IPS-NIHi7 (cell line): ENCODE measurements at regions not wholly inside any gene's neighbourhood (a gene's known extent, or its start where the extent isn't known, plus 50 kb on each side); places are given as distances from the start of the nearest gene placed in this dataset.
"Not testable (repeated sequence)": the region's sequence is repeated elsewhere in the genome, so short reads cannot be mapped to it uniquely, and the experiment has no call there.

Source experiments
- DNase-seq: peaks from one replicate; pipeline ENCODE4 v3.0.0; 2012; ENCODE audit warnings: mixed read lengths; ENCODE audit errors: extremely low spot score

- no peak for DNase-seq
Measured at GRCh38 chrX:122555925-122556324, 628.2 kb upstream of the GRIA3 start.

- DNase-seq, result peak; percentile 11
Measured at GRCh38 chrX:122565952-122566351, 618.1 kb upstream of the GRIA3 start.

- no peak for DNase-seq
Measured at GRCh38 chrX:122566401-122566800, 617.7 kb upstream of the GRIA3 start.

GRCh38 chrX:122567911-122568310, 616.2 kb upstream of the GRIA3 start:
- DNase-seq, result no peak

GRCh38 chrX:122572461-122572860, 611.6 kb upstream of the GRIA3 start:
- DNase-seq, result no peak

- no peak for DNase-seq
Measured at GRCh38 chrX:122579036-122579435, 605.0 kb upstream of the GRIA3 start.

GRCh38 chrX:122579526-122579925, 604.6 kb upstream of the GRIA3 start:
- DNase-seq, result no peak

GRCh38 chrX:122582280-122582974, 601.7 kb upstream of the GRIA3 start:
- no peak for DNase-seq

- no peak for DNase-seq
Measured at GRCh38 chrX:122582975-122583305, 601.1 kb upstream of the GRIA3 start.

GRCh38 chrX:122583551-122583950, 600.5 kb upstream of the GRIA3 start:
- DNase-seq, result no peak

- DNase-seq, result no peak
Measured at GRCh38 chrX:122584981-122585380, 599.1 kb upstream of the GRIA3 start.

- no peak for DNase-seq
Measured at GRCh38 chrX:122586831-122587230, 597.2 kb upstream of the GRIA3 start.

- DNase-seq, result peak; percentile 32
Measured at GRCh38 chrX:122591546-122591945, 592.5 kb upstream of the GRIA3 start.

GRCh38 chrX:122596998-122597397, 587.1 kb upstream of the GRIA3 start:
- DNase-seq, result no peak

- no peak for DNase-seq
Measured at GRCh38 chrX:122622795-122623194, 561.3 kb upstream of the GRIA3 start.

- no peak for DNase-seq
Measured at GRCh38 chrX:122625239-122625638, 558.8 kb upstream of the GRIA3 start.

- no peak for DNase-seq
Measured at GRCh38 chrX:122625821-122626220, 558.3 kb upstream of the GRIA3 start.

GRCh38 chrX:122626871-122627270, 557.2 kb upstream of the GRIA3 start:
- no peak for DNase-seq

- DNase-seq, result no peak
Measured at GRCh38 chrX:122641136-122641535, 542.9 kb upstream of the GRIA3 start.

GRCh38 chrX:122641826-122642225, 542.3 kb upstream of the GRIA3 start:
- no peak for DNase-seq

- DNase-seq, result not testable (repeated sequence)
Measured at GRCh38 chrX:122655256-122655655, 528.8 kb upstream of the GRIA3 start.

- no peak for DNase-seq
Measured at GRCh38 chrX:122666601-122667000, 517.5 kb upstream of the GRIA3 start.

GRCh38 chrX:122667667-122668066, 516.4 kb upstream of the GRIA3 start:
- DNase-seq, result no peak

GRCh38 chrX:122703762-122704161, 480.3 kb upstream of the GRIA3 start:
- DNase-seq, result peak; percentile 27
